HepG2 (cell line): ENCODE measurements at regions not wholly inside any gene's neighbourhood (a gene's known extent, or its start where the extent isn't known, plus 50 kb on each side); places are given as distances from the start of the nearest gene placed in this dataset.

Experiments used
- ATAC-seq: fragments of 200-7000 bp; cut with Tn5 transposase; 3 replicates; pipeline ENCODE4 v1.9.1; 2020; ENCODE audit warnings: mild to moderate bottlenecking, moderate library complexity
- BruUV-seq: library from RNA; stranded (reverse); fragments of 400-500 nt; replicated peaks from 2 replicates; lab custom pipeline; 2021; lab: Mats Ljungman, UMichigan
- CTCF ChIA-PET: fragments of 300-600 bp; formaldehyde crosslinking; extraction: SDS; loops from one replicate; lab custom pipeline; 2021; ENCODE audit warnings: low total read pairs, inconsistent platforms, low intra/inter-chr PET ratio; lab: Yijun Ruan, JAX
- POLR2A ChIA-PET: fragments of 350-600 bp; sonication (Branson Sonifier 250); formaldehyde crosslinking; loops from one replicate; lab custom pipeline; 2020; ENCODE audit warnings: antibody characterized with exemption, inconsistent platforms; lab: Yijun Ruan, JAX
- DNase-seq: peaks from one replicate; pipeline ENCODE4 v3.0.0-alpha.2; 2015; ENCODE audit warnings: low spot score
- FAIRE-seq: peaks from 3 replicates; lab custom pipeline; 2011; peaks lifted over from hg19 to GRCh38; lab: Jason Lieb, UNC
- H2AFZ ChIP-seq: one replicate; pipeline ENCODE4 v1.6.1; 2011; ENCODE audit warnings: low read length, inconsistent platforms
- H3K27ac ChIP-seq: fragments of 300-600 bp; 3 replicates; pipeline ENCODE4 v1.8.0; 2011; ENCODE audit warnings: mixed run types, mild to moderate bottlenecking, mixed read lengths, low read length, inconsistent platforms; ENCODE audit not compliant: insufficient read depth; ENCODE audit errors: extremely low read length
- H3K27me3 ChIP-seq, 2 experiments: fragments of 200-600 bp in 1 of 2; 2 replicates in 1 of 2; 3 replicates in 1 of 2; pipeline versions ENCODE4 v1.6.0 to v1.8.0; 2011; ENCODE audit warnings: low read length in 2 of 2, mild to moderate bottlenecking in 2 of 2, moderate library complexity in 2 of 2, inconsistent platforms in 1 of 2; ENCODE audit not compliant: insufficient read depth in 2 of 2, control insufficient read depth in 1 of 2
- H3K36me3 ChIP-seq, 2 experiments: fragments of 200-600 bp in 1 of 2; replicated peaks in 1 of 2; 2 replicates in 1 of 2; 3 replicates in 1 of 2; pipeline versions ENCODE4 v1.5.1 to v1.8.0; 2011; ENCODE audit warnings: low read length in 2 of 2, inconsistent platforms in 1 of 2; ENCODE audit not compliant: insufficient read depth in 2 of 2, control insufficient read depth in 1 of 2
- H3K4me1 ChIP-seq: 2 replicates; pipeline ENCODE4 v1.5.1; 2012; ENCODE audit warnings: low read length, inconsistent platforms; ENCODE audit not compliant: insufficient read depth
- H3K4me2 ChIP-seq: 2 replicates; pipeline ENCODE4 v1.6.0; 2011; ENCODE audit warnings: low read depth, low read length, inconsistent platforms
- H3K4me3 ChIP-seq, 3 experiments: fragments of 200-600 bp in 1 of 3; sonication (generic), shearing (Covaris generic) in 1 of 3; replicated peaks in 1 of 3; 2 replicates each; pipeline ENCODE4 v1.5.1; 2011 to 2016; ENCODE audit warnings: low read length in 3 of 3, inconsistent platforms in 2 of 3, low read depth in 2 of 3, mild to moderate bottlenecking in 2 of 3, control low read depth in 1 of 3, mixed read lengths in 1 of 3; ENCODE audit not compliant: insufficient read depth in 1 of 3
- H3K79me2 ChIP-seq: one replicate; pipeline ENCODE4 v1.6.1; 2011; ENCODE audit warnings: low read length, inconsistent platforms; ENCODE audit not compliant: insufficient read depth
- H3K9ac ChIP-seq: 2 replicates; pipeline ENCODE4 v1.6.0; 2011; ENCODE audit warnings: mild to moderate bottlenecking, low read depth, low read length, inconsistent platforms; ENCODE audit not compliant: insufficient read depth
- H3K9me3 ChIP-seq: 2 replicates; pipeline ENCODE4 v1.5.1; 2012; ENCODE audit warnings: mild to moderate bottlenecking, low read length
- H4K20me1 ChIP-seq: 2 replicates; pipeline ENCODE4 v1.6.0; 2011; ENCODE audit warnings: inconsistent platforms, mild to moderate bottlenecking, low read length, moderate library complexity; ENCODE audit not compliant: insufficient read depth
- CHD4 ChIP-seq: fragments of 200-600 bp; sonication (generic); IDR thresholded peaks from 2 replicates; pipeline ENCODE4 v1.7.0; 2017; ENCODE audit warnings: mild to moderate bottlenecking, low read length, borderline replicate concordance
- GMEB2 ChIP-seq: IDR thresholded peaks from 2 replicates; pipeline ENCODE4 v1.6.1; 2016; ENCODE audit warnings: missing biosample characterization, missing genetic modification reagents, low read depth
- ISX ChIP-seq: sonication (generic); formaldehyde crosslinking; conservative IDR thresholded peaks from 2 replicates; pipeline ENCODE4 v1.5.0; 2020; ENCODE audit warnings: missing genetic modification reagents
- JUND ChIP-seq: sonication (generic); formaldehyde crosslinking; IDR thresholded peaks from 2 replicates; pipeline ENCODE4 v1.8.0; 2022; ENCODE audit warnings: mild to moderate bottlenecking, missing genetic modification reagents
- ZBTB33 ChIP-seq: sonication (generic); formaldehyde crosslinking; IDR thresholded peaks from 2 replicates; pipeline ENCODE4 v1.4.0; 2020; ENCODE audit warnings: missing genetic modification reagents
- ZBTB40 ChIP-seq, 2 experiments: fragments of 450-650 bp in 1 of 2; sonication (generic) in 1 of 2; formaldehyde crosslinking in 1 of 2; IDR thresholded peaks; 2 replicates each; pipeline versions ENCODE4 v1.6.1 to v1.8.0; 2016 to 2022; ENCODE audit warnings: antibody characterized with exemption in 1 of 2, mild to moderate bottlenecking in 1 of 2, missing genetic modification reagents in 1 of 2
- ZBTB44 ChIP-seq: sonication (generic); formaldehyde crosslinking; IDR thresholded peaks from 2 replicates; pipeline ENCODE4 v1.4.0; 2020; ENCODE audit warnings: missing genetic modification reagents
- ZNF124 ChIP-seq: sonication (generic); formaldehyde crosslinking; IDR thresholded peaks from 2 replicates; pipeline ENCODE4 v1.4.0; 2020; ENCODE audit warnings: missing genetic modification reagents
- ZNF414 ChIP-seq: sonication (generic); formaldehyde crosslinking; IDR thresholded peaks from 2 replicates; pipeline ENCODE4 v1.5.0; 2020; ENCODE audit warnings: missing genetic modification reagents
- WGBS: methylation state at CpG from one replicate; pipeline ENCODE4 v1.1.6; 2017; ENCODE audit warnings: low lambda C conversion rate; 5-methylcytosine and 5-hydroxymethylcytosine counted together
- in situ Hi-C: cut with HindIII; loops from 2 replicates; pipeline ENCODE4 v1.10.0; 2017; ENCODE audit warnings: low pct_unique_long_range_greater_than_20kb; ENCODE audit not compliant: extremely low pct_ligation_motif_present
- intact Hi-C: fragments of 100-400 bp; cut with micrococcal nuclease; formaldehyde crosslinking; loops from one replicate; pipeline ENCODE4 v1.10.0; 2022; ENCODE audit not compliant: unreplicated experiment

GRCh38 chr6:113208726-113209125 lies 648.4 kb upstream of the MARCKS start:
- WGBS = 85% methylated on average over 2 of the region's 2 CpGs
- ATAC-seq = no peak
- Histone ChIP-seq H3K9me3 (no peaks in the 10 kb centered on the region), H3K27me3 (no peaks in the 10 kb centered on the region), H3K9ac (no peak overlapping the region), H3K4me1 (no peaks in the 10 kb centered on the region), H3K79me2 (no peaks in the 10 kb centered on the region), H3K4me2 (no peak overlapping the region), H3K36me3 (no peaks in the 10 kb centered on the region), H3K27ac (no peak overlapping the region), H3K4me3 (no peak overlapping the region), H2AFZ (no peak overlapping the region), H4K20me1 (no peaks in the 10 kb centered on the region)
- intact Hi-C loops (no loop called here), in situ Hi-C loops (no loop called here)
- BruUV-seq = no TSS peak
- ChIA-PET CTCF (no interaction called here), POLR2A (no interaction called here)
- no peak for DNase-seq
- FAIRE-seq = no peak
- TF ChIP-seq ZNF414 (CRISPR knock-in tag) (no peak), ZBTB33 (no peak), CHD4 (no peak), ZNF124 (no peak), ZBTB44 (no peak), ISX (CRISPR knock-in tag) (no peak), GMEB2 (CRISPR knock-in tag) (no peak), ZBTB40 (IDR thresholded peaks at IDR 0.05) (no peak), ZBTB40 (CRISPR knock-in tag; IDR thresholded peaks at IDR 0.05) (no peak), JUND (CRISPR knock-in tag) (no peak)
